ENCODE measurements at regions not wholly inside any gene's neighbourhood (a gene's known extent, or its start where the extent isn't known, plus 50 kb on each side); places are given as distances from the start of the nearest gene placed in this dataset.

DNA sequence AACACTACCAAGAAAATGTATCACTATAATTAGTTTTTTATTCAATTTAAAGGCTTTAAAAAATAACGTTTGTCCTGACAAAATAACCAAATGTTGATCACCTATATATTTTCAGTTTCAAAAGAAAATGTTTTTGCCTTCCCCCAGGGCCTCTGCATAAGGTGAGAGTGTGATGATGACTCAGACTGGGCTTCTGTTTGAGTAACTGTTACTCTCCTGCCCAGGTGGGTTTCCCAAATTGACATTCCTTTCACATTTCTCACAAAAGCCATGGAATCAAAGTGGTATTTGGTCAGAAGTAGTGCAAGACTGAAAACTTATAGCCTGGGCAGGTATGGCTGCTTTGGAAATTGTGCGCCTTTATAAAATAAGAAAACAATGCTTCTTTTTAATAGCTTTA is 180.6 kb downstream of the COG6 start:
- TF ChIP-seq POLR2A (IDR thresholded peaks at IDR 0.05) = no peak
- TF ChIP-seq, protein P1, sequence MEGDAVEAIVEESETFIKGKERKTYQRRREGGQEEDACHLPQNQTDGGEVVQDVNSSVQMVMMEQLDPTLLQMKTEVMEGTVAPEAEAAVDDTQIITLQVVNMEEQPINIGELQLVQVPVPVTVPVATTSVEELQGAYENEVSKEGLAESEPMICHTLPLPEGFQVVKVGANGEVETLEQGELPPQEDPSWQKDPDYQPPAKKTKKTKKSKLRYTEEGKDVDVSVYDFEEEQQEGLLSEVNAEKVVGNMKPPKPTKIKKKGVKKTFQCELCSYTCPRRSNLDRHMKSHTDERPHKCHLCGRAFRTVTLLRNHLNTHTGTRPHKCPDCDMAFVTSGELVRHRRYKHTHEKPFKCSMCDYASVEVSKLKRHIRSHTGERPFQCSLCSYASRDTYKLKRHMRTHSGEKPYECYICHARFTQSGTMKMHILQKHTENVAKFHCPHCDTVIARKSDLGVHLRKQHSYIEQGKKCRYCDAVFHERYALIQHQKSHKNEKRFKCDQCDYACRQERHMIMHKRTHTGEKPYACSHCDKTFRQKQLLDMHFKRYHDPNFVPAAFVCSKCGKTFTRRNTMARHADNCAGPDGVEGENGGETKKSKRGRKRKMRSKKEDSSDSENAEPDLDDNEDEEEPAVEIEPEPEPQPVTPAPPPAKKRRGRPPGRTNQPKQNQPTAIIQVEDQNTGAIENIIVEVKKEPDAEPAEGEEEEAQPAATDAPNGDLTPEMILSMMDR (IDR thresholded peaks at IDR 0.05) = no peak
- no peak for TF ChIP-seq POLR2AphosphoS5 (IDR thresholded peaks at IDR 0.05)
- TF ChIP-seq EP300 (IDR thresholded peaks at IDR 0.05) = no peak
